NCI-H510A (cell line): ENCODE measurements at regions not wholly inside any gene's neighbourhood (a gene's known extent, or its start where the extent isn't known, plus 50 kb on each side); places are given as distances from the start of the nearest gene placed in this dataset.

Experiments used
- DNase-seq: peaks from one replicate; lab custom pipeline; 2025; lab: John Stamatoyannopoulos, UW

GRCh38 chr4:148747721-148748268, 305.6 kb upstream of the NR3C2 start:
- DNase-seq, result no peak

- DNase-seq, result no peak
Measured at GRCh38 chr4:148740701-148741100, 298.5 kb upstream of the NR3C2 start.

- DNase-seq, result no peak
Measured at GRCh38 chr4:148737061-148737770, 295.0 kb upstream of the NR3C2 start.

- no peak for DNase-seq
Measured at GRCh38 chr4:148735432-148736155, 293.4 kb upstream of the NR3C2 start.

- DNase-seq, result no peak
Measured at GRCh38 chr4:148730766-148731165, 288.6 kb upstream of the NR3C2 start.

GRCh38 chr4:148730082-148730640, 287.9 kb upstream of the NR3C2 start:
- no peak for DNase-seq

GRCh38 chr4:148717988-148718387, 275.8 kb upstream of the NR3C2 start:
- DNase-seq, result no peak

- DNase-seq, result no peak
Measured at GRCh38 chr4:148716431-148717052, 274.3 kb upstream of the NR3C2 start.

GRCh38 chr4:148704291-148704690, 262.1 kb upstream of the NR3C2 start:
- no peak for DNase-seq

GRCh38 chr4:148694702-148695101, 252.5 kb upstream of the NR3C2 start:
- no peak for DNase-seq

GRCh38 chr4:148693913-148694649, 251.9 kb upstream of the NR3C2 start:
- no peak for DNase-seq

- no peak for DNase-seq
Measured at GRCh38 chr4:148692242-148692641, 250.0 kb upstream of the NR3C2 start.

GRCh38 chr4:148686449-148686848, 244.2 kb upstream of the NR3C2 start:
- DNase-seq, result no peak

- no peak for DNase-seq
Measured at GRCh38 chr4:148684638-148685037, 242.4 kb upstream of the NR3C2 start.

- DNase-seq, result no peak
Measured at GRCh38 chr4:148680884-148681283, 238.7 kb upstream of the NR3C2 start.

GRCh38 chr4:148676344-148676743, 234.1 kb upstream of the NR3C2 start:
- no peak for DNase-seq

- DNase-seq, result no peak
Measured at GRCh38 chr4:148674876-148675275, 232.7 kb upstream of the NR3C2 start.

GRCh38 chr4:148664636-148665035, 222.4 kb upstream of the NR3C2 start:
- DNase-seq, result no peak

GRCh38 chr4:148654131-148654530, 211.9 kb upstream of the NR3C2 start:
- no peak for DNase-seq

- DNase-seq, result no peak
Measured at GRCh38 chr4:148653681-148654080, 211.5 kb upstream of the NR3C2 start.

- no peak for DNase-seq
Measured at GRCh38 chr4:148651991-148652390, 209.8 kb upstream of the NR3C2 start.
